Anterior cingulate cortex (tissue), 58 donors: ENCODE measurements at regions not wholly inside any gene's neighbourhood (a gene's known extent, or its start where the extent isn't known, plus 50 kb on each side); places are given as distances from the start of the nearest gene placed in this dataset.
"Not testable (repeated sequence)": the region's sequence is repeated elsewhere in the genome, so short reads cannot be mapped to it uniquely, and the experiment has no call there.

ENCODE experiments used
- DNase-seq, 58 donors: peaks; one replicate each; lab custom pipeline; 2025; lab: John Stamatoyannopoulos, UW

DNA sequence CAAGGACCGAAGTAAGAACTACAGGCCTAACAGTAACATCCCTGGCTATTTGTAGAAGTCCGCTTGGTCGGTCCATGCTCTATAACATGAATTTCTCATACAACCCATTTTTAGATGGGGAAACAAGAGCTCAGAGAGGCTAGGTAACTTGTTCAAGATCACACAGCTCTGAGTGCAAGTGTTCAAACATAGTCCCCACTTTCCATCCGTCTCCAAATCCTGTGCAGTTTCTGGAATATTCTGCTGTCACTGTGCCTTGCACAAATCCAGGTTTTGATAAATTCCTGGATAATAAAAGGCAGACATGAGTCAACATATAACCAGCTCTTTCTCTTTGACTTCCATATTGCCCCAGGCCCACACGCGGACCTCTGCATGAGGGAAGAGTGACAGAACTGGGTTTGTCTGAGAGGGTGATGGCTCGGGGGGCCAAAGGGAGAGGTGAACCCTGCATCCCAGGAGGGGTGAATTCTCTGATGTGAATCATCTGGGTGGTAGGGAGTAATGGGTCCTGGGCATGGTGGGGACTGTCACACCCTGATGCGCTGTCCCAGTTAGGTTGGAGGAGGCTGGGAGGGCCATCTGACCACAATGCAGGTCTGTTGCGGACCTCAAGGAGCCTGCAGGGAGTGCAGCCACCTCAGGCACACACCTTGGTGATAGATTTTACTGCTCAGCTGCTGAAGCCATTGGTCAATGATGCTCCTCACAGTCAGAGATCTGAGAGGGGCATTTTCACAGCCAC is 162.2 kb downstream of the SMAD6 start:
- no peak for DNase-seq

DNA sequence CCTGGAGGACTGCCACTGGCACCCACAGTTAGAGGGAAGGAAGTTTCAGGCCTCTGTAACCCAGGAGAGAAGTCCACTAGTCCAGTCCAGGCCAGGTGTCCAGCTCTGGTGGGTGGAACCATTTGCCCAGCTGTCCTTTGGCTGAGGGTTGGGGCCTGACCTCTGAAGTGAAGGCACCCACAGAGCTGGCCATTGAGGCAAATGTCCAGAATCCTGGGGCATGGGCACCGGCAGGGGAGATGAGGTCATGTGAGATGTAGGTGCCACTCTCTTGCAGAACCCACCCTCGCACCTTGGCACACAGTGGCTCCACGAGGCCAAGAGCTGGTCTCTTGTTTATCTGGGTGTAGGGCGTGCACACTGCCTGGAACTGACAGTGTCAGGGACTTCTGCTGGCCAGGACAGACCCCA is 162.8 kb downstream of the SMAD6 start:
- no peak for DNase-seq

DNA sequence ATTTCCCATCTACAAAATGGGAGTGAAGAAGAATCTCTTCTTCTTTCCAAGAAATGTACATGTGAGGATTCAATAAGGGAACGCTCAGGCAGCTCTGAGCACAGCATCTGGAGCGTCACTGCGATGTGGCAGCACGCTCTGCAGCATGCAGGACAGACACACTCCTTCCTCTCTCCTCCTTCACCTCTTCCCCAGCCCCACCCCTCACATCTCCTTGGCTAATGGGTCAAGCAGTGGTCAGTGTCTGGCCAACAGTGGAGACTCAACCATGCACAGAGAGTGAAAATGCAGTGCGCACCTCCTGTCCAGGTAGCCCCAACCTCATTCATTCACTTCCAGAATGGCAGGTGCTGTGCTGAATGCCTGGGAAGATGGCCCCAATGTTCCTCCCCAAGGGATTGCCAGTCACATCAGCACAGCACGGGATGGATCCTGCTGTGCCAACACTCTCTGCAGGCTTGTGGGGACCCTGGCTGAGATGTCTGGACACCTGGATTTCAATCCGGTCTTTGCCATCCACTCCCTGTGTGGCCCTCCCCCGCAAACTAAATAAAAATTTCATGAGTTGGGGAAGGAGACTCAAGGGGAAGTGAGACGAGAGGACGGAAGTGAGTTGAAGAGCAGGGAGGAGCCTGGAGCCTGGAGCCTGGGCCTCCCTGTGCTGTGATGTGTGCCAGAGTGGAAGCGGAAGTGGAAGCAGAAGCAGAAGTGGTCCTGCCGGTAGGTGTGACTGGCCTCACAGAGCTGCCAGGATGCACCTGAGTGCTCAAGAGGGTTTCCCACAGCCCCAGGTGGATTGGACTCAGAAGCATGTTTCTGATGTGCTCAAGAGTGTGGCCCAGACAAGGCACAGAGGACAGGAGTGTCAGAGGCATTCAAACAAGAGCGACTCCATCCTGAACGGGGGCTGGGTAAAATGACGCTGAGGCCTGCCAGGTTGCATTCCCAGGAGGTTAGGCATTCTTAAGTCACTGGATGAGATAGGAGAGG is 163.9 kb downstream of the SMAD6 start:
- peak in 10 of 58 donors; percentile 5 to 36 (median 20) for DNase-seq

DNA sequence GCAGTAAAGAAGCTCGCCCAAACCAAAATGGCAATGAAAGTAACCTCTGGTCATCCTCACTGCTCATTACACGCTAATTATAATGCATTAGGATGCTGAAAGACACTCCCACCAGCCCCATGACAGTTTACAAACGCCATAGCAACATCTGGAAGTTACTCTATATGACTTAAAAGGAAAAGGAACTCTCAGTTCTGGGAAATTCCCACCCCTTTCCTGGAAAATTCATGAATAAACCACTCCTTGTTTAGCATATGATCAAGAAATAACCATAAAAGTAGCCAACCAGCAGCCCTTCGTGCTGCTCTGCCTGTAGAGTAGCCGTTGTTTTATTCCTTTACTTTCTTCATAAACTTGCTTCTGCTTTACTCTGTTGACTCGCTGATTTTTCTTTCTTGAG is 164.6 kb downstream of the SMAD6 start:
- DNase-seq, result no peak

DNA sequence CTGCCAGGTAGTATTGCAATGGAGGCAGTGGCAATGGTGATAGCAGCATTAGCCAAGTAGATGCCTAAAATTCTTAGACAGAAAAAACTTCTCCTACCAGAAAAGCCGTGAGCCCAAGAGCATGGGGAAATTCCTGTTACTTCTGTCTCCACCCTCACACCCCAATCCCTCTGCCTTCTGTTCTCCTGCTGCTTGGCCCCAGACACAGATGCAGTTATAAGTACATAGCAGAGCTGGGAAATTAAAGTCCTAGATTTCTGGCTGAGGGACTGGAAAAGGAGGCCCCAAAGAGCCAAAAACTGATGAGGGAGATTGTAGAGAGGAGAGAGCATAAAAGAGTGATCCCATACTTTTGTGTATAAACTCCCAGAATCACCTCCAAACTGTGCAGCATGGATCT is 166.9 kb downstream of the SMAD6 start:
- DNase-seq, result peak in 11 of 58 donors; percentile 5 to 44 (median 20)

DNA sequence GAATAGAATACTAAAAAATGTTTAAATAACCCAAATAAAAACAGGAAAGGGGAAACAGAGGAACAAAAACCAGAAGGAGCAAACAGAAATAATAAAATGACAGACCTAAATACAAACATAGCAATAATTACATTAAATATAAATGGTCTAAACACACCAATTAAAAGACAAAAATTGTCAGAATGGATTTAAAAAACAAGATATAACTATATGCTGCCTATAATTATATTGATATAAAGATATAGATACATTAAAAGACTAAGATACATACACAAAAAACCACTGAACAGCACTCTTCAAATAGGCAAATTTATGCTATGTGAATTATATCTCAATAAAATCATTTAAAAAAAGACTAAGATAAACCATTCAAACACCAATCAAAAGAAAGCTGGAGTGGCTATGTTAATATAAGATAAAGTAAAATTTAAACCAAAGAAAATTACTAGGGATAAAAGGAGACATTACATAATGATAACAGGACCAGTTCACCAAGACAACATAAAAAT is 168.9 kb downstream of the SMAD6 start:
- DNase-seq, result no peak

DNA sequence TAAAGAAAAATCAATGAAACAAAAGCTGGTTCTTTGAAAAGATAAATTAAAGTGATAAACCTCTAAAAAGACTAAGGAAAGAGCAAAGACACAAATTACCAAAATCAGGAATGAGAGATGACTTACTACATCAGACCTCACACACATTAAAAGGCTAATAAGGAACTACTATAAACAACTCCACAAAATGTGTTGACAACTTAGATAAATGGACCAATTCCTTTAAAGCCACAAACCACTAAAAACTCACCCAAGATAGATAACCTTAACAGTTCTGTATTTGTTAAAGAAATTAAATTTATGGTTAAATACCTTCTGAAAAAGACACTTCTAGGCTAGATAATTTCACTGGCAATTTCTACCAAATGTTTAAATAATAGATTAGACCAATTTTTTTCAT is 170.4 kb downstream of the SMAD6 start:
- no peak for DNase-seq

DNA sequence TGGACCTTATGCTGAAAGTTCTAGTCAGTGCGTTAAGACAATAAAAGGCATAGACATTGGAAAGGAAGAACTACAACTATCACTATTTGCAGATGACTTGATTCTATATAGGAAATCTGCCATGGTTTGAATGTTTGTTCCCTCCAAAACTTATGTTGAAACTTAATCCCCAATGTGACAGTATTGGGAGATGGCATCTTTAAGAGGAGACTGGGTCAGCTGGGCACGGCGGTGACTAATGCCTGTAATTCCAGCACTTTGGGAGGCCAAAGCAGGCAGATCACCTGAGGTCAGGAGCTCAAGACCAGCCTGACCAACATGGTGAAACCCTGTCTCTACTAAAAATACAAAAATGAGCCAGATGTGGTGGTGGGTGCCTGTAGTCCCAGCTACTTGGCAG is 171.3 kb downstream of the SMAD6 start:
- DNase-seq, result not testable (repeated sequence)

DNA sequence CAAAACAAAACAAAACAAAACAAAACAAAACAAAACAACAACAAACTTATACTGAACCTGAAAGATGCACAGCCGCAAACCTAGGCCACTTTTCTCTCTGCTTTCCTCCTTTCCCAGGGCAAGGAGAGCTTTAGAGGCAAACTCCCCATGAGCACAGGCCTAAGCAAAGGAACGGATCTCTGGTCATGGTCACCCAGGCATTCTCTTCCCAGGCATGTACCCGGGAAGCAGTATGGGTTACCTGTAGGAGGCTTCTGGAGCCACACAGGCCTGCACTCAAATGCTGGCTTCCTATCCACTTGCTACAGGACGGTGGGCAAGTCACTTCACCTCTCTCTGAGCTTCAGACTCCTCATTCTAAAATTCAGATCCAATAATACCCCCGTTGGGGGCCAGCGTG is 171.8 kb downstream of the SMAD6 start:
- no peak for DNase-seq

DNA sequence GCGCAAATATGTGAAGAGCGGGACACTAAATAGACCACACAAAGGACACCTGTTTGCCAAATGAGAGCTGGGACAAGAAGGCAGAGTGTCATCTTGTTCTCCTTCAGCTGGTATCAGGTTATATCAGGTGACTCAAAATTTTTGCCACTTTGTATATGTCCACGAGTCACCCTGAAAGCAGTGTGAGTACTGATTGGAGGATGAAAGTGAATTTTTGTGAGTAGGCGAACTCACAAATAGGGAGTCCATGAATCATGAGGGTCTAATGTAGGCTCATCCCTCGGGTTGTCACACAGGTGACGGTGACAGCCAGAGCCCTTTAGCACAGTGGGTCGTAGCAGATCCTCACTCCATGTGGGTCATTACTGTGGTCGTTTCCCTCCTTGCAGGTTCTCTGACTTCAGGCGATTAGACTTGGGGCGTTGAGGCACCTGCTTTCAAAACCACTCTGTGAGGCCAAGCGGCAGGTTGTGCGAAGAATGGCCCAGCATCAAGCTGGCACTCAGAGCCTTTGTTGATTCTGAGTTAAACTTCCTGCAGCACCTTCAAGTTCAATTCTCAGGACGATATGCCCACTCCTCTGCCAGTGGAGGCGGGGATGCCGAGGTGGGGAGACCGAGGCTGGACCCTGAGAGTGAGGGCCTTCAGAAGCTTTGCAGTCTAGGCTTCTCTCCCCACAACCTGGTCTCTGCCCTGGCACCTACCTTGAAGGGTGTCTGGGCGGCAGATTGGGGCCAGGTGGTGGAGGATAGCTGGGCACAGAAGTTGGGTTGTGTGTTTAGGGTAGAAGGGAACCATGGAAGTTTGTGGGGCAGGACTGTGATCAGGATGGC is 173.8 kb downstream of the SMAD6 start:
- no peak for DNase-seq

DNA sequence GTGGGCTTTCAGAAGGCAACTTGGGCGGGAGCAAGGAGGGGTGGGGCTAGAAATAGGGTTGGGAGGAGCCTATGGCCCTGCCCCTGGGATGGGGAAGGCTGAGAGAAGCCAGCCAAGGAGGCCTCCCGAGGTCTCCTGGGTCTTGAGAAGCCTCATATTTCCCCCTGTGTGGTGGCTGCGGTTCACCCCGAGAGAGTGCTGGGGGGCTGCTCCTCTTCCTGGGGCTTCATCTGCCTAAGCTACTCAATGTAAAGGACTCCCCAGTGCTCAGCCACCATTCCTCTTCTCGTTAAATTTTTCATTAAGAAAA is 174.3 kb downstream of the SMAD6 start:
- no peak for DNase-seq

DNA sequence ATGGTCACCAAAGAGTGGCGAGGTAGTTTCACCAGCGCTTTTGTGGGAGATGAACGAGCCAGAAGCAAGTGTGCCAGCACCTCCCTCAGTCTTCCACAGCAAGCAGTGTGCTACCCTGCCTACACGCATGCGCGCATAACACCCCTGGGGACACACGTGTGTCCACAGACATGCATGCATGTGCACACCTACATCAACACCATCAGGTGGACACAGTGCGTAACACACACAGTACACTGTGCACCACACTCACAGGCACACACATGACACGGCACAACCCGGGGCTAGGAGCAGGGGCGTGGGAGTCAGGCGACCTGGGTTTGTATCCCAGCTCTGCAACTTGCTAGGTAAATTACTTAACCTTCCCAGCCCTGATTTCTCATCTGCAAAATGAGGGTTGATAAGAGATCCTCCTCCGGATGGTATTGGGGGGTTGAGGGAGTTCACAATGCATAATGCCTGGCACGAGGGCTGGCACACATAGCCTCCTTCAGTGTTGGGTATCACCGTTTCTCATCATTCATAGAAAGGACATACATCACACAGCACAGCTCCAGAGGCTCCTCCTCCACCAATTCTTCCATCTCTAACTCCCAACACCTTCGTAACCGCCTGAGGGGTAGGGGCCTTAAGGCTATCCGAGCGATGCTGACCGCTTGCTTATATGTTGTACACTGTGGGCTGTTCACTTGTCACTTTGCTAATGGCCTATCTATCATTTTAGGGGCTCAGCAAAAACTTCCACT is 174.9 kb downstream of the SMAD6 start:
- no peak for DNase-seq

DNA sequence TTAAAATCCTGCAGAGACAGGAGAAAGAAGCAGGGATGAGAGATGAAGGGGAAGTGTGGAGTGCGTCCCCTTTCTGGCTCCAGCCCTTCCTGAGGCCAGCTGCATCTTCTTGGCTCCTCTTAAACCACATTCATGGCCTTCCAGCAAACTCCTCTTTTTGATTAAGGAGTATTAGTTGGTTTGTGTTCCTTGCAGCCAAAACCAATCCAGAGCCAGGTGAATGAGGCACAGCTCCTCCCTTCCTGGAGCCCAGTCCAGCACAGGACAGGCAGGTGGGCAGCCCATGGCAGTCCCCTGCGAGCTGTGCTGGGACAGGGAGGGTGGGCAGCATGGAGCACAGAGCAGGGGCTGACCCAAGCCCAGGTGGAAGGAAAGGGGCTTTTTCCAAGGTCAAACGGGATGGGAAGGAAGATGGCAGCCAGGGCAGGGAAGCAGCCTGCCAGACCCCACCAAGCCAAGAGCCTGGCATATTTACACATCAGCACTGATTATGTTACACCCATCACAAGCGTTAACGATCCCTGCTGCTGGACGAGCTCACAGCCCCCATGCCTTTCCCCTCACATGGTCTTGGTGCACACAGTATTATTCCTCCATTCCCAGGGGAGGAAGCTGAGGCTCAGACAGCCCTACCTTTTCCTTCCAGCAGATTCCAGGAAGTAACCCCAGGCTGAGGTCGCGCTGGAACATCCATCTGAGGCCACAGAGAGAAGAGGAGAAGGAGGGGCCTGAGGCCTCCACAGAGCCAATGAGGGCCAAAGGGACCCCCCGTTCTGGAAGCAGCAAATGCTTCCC is 175.6 kb downstream of the SMAD6 start:
- no peak for DNase-seq

DNA sequence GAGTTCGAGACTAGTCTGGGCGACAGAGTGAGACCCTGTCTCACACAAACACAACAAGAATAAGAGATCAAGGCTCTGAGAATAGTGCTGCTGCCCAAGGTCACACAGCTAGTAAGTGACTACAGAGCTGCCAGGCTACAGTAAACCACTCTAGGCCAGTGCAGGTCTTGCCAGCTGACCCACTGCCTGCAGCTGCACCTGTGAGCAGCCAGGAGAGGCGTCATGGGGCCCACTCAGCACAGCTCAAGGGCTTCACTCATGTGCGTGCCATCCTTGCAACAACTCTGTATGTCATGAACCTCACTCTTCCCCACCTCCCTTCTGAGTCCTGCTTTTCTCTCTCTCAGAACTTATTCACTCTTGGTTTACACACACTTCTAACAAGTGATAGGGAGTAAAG is 176.7 kb downstream of the SMAD6 start:
- no peak for DNase-seq

DNA sequence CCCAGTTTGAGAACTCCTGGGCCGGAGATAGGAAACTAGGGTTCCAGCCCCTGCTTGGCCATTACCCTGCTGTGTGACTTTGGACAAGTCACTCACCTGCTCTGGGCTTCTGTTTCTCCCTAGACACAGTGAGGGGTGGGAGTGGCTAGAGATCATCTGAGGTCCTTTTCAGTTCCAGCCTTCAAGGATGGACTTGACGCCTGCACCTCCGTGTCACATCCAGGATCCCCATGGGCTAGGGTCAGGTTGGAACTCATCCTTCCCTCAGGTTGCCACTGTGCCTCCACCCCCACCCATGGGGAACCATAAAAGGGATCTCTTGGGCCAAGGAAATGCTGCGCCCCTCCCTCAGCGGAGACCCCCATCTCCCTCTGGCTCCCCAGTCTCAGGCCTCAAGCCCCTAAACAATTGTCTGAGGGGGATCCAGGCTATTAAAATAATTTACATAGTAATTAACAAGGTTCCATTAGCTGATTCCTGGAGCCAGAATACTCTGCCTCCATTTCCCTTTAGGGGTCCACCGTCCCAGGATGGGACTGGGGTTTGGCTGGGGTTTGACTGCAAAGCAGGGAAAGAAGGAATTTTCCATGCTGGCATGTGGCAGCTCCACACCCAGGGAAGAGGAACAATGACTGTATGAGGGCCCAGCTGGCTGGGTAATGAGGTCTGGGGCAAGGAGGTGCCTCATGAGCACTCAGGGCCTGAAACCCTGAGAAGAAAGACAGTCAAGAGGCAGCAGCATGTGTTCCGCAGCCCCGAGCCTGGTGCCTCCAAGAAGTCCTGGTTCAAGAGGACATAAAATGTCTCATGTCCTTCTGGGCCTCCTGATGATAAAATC is 177.7 kb downstream of the SMAD6 start:
- no peak for DNase-seq

DNA sequence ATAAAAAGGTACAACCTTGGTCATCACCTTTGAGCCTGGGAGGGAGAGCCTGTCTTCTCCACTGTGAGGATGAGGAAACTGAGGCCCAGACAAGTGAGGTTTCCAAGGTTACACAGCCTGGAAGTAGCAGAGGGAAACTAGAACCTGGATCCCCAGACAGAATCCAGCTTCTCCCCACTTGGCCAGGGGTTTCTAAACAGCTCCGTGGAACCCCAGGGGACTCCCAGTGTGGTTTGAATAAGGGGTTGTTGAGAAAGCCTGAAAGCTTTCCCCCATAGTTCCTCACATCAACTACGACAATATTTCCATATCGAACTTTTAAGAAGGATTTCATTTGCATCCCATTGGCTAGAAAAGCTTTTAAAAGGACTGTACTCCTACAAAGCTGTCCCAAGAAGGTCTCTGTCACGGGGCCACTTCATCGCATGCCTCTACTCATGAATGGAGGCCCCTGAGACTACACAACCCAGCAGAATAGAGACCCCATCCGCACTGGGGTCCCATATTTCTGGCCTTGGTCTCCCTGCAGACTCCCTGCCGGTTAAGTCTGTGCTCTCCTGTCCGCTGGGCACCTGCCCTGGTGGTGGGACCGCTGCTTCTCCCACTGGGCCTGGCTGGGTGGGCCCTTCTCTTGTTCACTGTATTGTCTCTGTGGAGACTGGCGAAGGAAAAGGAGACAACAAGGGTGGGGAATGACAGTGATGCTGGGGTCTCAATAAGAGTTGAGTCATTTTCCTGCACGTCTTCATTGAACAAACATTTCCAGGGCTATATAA is 178.5 kb downstream of the SMAD6 start:
- no peak for DNase-seq

DNA sequence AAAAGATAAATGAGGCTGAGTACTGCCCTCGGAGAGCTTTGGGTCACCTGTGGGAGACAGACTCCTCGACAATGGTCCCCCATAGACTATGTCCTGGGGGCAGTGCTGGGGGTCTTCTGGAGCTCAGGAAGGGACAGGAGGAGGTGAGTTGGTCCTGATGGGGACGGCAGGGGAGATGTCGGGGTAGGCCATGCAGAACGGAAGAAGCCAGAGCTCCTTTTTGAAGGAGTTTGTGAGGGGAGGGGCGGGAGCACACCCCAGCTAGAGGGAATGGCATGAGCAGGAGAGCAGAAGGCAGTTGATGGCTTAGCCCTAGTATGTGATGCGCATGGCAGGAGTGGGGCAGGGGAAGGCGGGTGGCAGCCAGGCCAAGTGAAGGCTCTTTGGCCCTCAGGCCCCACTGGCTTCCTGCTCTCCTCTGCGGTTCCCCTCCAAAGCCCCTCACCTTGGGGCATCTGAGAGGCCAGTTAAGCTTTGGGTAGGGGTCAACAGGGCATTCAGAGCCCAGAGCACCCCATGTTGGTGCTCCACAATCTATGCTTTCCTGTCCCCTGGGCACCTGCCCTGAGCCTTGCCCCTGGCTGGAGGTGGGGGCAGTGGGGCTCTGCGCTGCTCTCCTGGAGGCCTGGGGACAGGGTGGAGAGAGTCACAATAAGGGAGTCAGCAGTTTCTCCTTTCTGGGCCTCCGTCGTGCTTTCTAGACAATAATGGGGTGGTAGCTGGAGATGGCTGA is 179.3 kb downstream of the SMAD6 start:
- DNase-seq, result no peak
